ENCODE measurements at regions not wholly inside any gene's neighbourhood (a gene's known extent, or its start where the extent isn't known, plus 50 kb on each side); places are given as distances from the start of the nearest gene placed in this dataset.

DNA sequence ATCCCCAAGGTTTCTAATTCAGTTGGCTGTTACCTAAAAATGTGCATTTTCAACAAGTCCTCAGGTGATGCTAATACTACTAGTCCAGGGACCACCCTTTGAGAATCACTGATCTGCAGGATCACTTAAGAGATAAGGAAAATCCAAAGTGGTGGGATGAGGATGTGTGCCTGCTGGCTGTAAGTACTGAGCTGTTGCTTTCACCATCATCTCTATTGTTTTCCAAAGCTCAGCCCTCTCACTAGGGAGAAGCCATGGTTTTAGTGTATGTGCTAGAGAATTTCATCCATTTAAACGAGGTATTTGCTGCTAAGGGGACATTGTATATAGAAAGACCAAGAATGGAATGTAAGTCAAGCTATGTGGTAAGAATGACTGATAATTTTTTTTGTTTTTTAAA lies 202.3 kb downstream of the KIF21A start:
- no peak for DNase-seq

DNA sequence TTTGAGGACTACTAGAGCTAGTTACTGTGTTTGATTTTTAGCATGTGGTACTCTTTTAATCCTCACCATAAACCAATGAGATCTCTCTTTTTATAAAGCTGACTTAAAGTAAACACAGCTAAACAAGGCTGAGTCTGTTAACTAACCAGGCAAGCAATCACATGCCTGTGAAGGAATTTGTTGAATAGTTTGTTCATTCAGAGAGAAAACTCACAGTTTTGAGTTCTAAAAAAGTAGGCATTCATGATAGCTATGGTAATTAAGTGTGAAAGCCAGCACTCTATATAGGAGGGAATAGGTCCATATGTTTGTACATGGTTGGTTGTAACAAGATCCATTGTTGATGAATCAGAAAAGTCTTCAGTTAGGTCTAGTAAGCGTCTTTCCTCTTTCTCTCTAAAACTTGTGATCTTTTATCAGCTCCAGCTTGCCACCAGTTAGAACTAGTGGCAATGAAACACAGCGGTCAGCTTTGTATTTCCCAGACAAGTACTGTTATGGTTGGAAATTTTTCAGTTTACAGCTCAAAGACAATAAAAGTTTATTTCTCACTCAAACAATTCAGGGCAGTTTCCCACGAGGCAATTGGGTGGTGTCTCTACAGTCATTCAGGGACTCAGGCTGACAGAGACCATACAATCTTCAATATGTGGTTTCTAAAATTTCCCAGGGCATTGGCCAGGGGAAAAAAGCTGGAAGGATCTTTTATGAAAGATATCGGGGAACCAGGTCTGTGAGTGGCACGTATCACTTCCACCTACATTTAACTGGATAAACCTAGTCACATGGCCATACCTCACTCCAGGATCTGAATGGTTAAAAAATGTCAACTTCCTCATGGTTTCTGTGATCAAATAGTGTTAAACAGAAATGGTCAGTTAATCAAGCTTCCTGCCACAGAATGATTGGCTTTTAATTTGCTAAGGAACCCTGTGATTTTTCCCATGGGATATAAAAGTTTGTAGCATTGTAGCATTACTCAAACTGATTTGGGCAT lies 203.1 kb downstream of the KIF21A start:
- DNase-seq: no peak

GRCh38 chr12:39237004-39237403 lies 205.9 kb downstream of the KIF21A start:
- no peak for DNase-seq

DNA sequence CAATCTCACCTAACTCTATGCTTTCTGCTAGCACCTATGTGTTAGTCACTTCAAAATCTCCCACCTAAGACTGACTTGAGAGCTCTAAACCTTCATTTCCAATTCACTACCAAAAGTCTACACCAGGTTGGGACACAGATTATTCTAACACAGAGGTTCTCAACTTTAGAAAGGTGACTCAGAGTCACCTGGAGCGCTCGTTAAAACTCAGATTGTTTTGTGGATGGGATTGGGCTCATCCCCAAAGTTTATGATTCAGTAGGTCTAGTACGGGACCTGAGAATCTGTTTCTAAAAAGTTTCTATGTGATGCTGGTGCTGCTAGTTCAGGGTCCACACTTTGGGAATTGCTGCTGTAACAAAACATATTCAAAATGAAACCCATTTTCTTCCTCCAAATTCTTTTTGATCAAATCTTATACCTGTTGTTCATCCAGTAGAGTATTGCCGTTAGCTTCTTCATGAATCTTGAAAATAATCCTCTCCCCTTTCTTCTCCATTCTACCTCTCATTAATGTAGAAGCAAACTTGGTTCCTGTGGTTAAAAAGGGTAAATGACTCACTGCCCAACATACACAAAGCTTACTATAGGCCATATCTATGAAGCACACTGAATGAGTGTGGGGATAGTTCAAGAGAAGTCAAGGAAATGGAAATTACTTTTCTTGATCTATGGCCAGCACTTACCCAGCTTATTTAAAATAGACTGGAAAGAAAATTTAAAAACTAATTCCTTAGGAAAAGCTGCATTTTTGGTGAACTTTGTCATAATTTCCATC lies 206.7 kb downstream of the KIF21A start:
- no peak for DNase-seq

DNA sequence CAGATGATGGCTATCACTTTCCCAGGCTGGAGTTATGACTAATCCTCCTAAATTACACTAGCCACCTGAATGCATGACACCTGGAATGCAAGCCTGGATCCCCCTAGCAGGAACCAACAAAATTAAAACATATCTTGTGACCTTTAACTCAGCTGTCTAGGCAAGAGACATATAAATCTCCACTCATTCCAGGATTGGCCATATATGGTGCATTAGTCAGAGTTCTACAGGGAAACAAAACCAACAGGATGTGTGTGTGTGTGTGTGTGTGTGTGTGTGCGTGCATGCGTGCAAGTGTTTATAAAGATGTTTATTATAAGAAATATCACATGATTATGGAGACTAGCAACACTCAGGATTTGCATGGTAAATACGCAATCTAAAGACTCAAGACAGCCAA lies 212.8 kb downstream of the KIF21A start:
- DNase-seq: no peak

DNA sequence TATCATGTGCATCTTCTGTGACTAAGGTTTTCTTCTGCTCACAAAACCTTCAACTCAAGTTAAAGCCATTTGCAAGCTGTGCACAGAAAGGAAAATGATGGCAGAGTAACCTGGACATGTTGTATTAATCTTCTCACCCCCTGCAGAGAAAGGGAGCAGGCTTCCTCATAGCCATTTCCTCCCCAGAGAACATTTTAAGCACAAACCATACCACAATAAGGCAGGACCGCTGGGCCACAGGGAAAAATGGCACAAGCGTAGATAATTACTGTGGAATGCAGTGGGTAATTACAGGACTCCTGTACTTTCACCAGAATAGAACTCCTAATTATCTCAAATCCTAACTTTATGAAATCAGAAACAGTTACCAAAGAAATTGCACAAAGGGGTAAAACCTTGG lies 215.7 kb downstream of the KIF21A start:
- DNase-seq: no peak

DNA sequence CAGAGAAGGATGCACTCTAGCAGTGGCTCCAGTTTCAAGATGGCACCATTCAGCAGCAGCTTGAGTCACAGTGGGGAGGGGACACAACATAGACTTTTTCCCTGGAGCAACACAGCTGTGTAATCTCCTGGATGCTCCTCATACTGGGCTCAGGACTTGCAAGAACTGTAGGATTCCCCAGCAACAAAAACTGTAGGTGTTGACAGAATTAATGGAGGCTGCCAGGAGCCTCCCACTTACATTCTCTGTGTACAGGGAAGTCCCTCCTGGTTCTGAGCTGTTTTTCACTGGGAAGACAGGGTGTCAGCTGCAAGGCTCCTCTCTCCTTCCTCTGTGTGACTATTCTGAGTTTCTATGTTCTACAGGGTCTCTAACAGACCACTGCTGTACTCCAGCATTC lies 217.9 kb downstream of the KIF21A start:
- DNase-seq: no peak

DNA sequence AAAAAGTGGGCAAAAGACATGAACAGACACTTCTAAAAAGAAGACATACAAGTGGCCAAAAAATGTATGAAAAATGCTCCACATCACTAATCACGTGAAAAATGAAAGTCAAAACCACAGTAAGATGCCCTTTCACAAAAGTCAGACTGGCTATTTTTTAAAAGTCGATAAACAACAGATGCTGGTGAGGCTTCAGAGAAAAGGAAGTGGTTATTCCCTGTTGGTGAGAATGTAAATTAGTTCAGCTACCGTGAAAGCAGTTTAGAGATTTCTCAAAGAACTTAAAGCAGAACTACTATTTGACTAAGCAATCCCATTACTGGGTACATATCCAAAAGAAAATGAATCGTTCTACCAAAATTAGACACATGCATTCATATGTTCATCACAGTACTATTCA lies 237.0 kb downstream of the KIF21A start:
- no peak for DNase-seq

GRCh38 chr12:39199351-39199750 lies 243.6 kb downstream of the KIF21A start:
- no peak for DNase-seq

DNA sequence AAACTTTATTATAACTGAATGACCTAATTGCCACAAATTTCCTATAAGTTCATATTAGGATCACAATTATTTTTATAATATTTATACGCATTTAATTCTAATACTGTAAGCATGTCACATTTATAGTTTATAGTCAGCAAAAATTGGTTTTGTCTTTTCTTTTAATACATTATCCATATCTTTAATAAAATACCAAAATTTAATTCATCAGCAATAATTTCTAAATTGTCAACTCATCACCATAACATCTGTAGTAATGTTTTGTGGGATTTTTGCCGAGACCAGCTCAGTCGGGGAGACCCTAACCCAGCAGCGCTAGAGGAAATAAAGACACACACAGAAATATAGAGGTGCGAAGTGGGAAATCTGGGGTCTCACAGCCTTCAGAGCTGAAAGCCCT lies 254.2 kb downstream of the KIF21A start:
- no peak for DNase-seq

GRCh38 chr12:39186744-39187143 lies 256.2 kb downstream of the KIF21A start:
- no peak for DNase-seq

GRCh38 chr12:39178837-39179236 lies 264.1 kb downstream of the KIF21A start:
- DNase-seq: no peak

- DNase-seq: no peak
Measured at GRCh38 chr12:39176356-39176755, 266.6 kb downstream of the KIF21A start.

DNA sequence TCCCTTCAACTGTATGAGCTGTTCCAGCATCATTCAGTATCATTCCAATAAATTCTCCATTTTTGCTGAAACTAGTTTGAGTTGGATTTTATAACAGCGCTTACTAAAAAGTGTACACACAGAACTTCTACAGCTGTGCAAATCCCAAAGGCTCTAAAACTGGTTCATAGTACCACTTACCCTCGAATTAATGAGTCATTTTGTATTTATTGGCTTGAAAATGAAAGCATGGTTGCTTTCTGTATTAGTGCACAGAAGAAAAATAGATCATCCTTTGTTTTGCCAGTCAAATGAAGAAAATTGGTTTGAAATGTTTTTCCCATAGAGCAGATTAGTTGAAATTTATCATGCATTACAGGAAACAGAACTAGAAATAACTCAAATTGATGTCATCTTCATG lies 268.3 kb upstream of the CPNE8 start:
- DNase-seq: no peak

DNA sequence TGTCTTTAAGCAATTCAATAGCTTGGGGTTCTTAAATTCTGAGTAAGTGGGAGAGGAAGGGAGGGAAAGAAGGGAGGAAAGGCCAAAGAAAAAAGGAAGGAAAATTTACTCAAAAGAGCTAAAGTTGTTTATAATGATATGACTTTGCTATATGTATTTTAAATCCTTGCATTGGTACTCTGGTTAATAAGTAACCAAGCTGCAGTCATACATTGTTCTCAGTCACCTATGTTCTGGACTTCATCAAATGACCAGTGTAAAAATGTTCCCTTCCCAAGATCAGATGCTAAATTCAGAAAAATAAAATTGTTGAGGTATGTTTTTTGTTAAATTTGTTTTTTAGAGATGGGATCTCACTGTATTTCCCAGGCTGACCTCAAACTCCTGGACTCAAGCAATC lies 259.9 kb upstream of the CPNE8 start:
- DNase-seq: no peak

GRCh38 chr12:39161465-39162085 lies 256.2 kb upstream of the CPNE8 start:
- no peak for DNase-seq

DNA sequence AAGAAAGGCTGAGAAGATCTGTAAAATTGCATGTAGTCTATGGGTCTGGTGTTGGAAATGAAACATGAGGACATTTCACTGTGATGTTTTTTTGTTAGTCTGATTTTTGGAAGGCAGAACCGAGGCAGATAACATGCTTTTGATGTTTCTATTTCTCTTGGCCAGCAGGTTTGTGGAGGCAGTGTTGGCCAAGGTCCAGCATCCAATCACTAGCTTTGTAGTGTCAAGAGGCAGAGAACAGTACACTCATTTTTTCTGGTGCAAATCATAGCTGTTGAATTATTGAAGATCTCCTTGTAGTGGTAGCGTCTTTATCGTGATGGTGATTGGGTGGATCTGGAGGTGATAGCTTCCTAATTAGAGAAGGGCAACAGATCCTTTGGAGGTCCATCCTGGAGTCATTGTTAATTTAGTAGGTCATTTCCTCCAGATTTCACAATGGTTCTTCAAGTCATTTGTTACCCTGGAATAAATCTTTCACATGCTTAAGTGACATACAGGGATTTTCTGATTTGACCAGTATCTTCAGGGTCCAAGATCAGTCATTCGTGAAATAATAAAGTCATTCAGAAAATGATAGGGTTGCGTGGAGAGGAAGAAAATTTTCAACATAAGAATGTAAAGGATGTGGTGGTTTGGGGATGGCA lies 252.4 kb upstream of the CPNE8 start:
- DNase-seq: no peak

DNA sequence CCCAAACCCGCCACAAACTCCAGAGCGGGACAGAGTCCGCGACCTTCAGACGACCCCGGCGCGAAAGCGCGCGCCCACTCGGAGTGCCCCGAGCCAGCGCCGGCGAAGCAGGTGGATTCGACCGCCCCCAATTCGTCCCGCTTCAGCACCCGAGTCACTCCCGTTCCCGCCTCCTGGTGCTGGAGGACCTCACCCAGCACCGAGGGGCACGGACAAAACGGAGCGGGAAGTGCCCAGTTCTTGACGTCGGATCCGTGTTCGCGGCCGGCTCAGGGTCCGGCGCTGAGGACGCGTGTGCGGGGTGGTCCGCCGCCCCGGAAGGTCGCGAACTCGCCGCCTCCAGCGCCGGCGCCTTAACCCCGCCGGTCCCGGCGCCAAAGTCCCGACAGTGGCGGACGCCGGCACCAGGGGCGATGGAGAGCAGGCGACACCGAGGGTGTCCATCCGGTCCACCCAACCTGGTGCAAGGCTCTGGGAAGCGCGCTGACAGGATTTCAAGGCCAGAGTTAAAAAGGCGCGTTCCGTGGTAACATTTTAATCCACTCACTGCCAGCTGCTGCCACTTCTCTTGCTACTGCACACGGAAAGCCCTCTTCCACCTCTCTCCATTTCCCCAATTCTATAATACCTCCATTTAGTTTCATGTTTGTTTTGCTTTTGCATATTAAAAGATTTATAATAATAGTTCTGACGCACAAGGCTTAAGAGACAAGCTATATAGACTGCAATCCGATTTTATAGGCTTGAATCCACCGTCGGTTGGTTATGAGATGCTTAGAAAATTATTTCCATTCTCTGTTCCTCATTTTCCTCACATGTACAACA lies 240.0 kb upstream of the CPNE8 start:
- DNase-seq: peak; percentile 71

DNA sequence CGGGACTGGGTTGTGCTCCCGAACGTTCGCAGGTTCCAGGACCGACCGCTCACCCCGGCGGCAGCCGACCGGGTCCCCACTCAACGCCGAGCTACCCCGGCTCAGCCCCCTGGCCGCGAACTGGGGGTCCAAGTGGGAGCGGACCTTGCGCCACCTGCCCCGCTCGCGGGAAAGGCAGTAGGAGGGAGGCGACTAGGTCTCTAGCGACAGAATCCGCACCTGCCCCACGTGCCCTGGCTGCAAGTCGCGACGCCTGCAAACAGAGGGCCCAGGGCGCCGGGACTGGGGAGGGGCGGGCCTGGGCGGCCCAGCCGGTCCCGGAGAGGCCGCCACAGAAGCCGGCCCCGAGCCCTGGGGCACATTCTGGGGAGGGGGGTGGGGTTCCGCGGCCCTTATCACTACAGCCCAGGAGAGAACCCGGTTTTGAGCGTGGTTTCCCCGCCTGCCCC lies 239.2 kb upstream of the CPNE8 start:
- peak; percentile 1 for DNase-seq

- DNase-seq: no peak
Measured at GRCh38 chr12:39138268-39138667, 232.9 kb upstream of the CPNE8 start.

- no peak for DNase-seq
Measured at GRCh38 chr12:39127401-39127800, 222.0 kb upstream of the CPNE8 start.

- no peak for DNase-seq
Measured at GRCh38 chr12:39125566-39125965, 220.2 kb upstream of the CPNE8 start.
